ENCODE measurements at regions not wholly inside any gene's neighbourhood (a gene's known extent, or its start where the extent isn't known, plus 50 kb on each side); places are given as distances from the start of the nearest gene placed in this dataset.

GRCh38 chr7:131094685-131095084 lies 233.0 kb upstream of the MKLN1 start:
- peaks cover 1 to 18% of the 10 kb centered on the region in 2 donors for H3K36me3 ChIP-seq (ENCODE audit: control insufficient read depth in 2 of 2, extremely low read depth in 1 of 2, insufficient read depth in 1 of 2, low read length in 1 of 2)
- peaks cover 0 to 65% of the 10 kb centered on the region in 2 experiments for H3K4me1 ChIP-seq (ENCODE audit: control insufficient read depth in 1 of 2, extremely low read depth in 1 of 2, insufficient read depth in 2 of 2, low read length in 2 of 2)
- ChIA-PET POLR2A (interaction anchor here (0.5 to 3.6 kb wide), 4 partner anchors 8 to 420 kb away, joined by 3 to 28 read pairs (median 10); no protein-coding TSS in a partner anchor), CTCF (interaction anchor here in 1 of 2 donors (0.6 kb wide), 1 partner anchor 37 kb away, joined by 4 read pairs; no protein-coding TSS in a partner anchor)
- H3K9me3 ChIP-seq = no peaks in the 10 kb centered on the region
- ATAC-seq (replicated peaks in 1 of 4) = peak in 1 of 4 experiments; percentile 11
- no peaks in the 10 kb centered on the region for H3K27me3 ChIP-seq (replicated peaks in 1 of 2; ENCODE audit: control insufficient read depth in 2 of 2, extremely low read depth in 1 of 2, insufficient read depth in 2 of 2, low read length in 1 of 2)
- peaks cover 94 to 100% (median 95%) of the 10 kb centered on the region in 3 donors for H3K4me1 Mint-ChIP-seq
- peak in 1 of 35 experiments; percentile 37 for DNase-seq
- H3K4me3 ChIP-seq (ENCODE audit: control insufficient read depth in 1 of 2, extremely low read depth in 1 of 2, low read length in 1 of 2) = no peak overlapping the region
- H3K27ac ChIP-seq (ENCODE audit: low read length) = no peak overlapping the region
- no peak overlapping the region for H3K27ac Mint-ChIP-seq
- 95% methylated on average over 7 of the region's 11 CpGs for WGBS (ENCODE audit: insufficient coverage)
- H3K4me3 Mint-ChIP-seq = peak overlapping the region in 1 of 3 donors; percentile 21
- H3K27me3 Mint-ChIP-seq = no peaks in the 10 kb centered on the region
- H3K9me3 Mint-ChIP-seq = no peaks in the 10 kb centered on the region
- H3K36me3 Mint-ChIP-seq = peaks cover 62% of the 10 kb centered on the region

- H3K9me3 ChIP-seq = no peaks in the 10 kb centered on the region
- H3K4me1 Mint-ChIP-seq = peaks cover 94 to 100% (median 96%) of the 10 kb centered on the region in 3 donors
- CTCF ChIA-PET = interaction anchor here in 1 of 2 donors (0.6 to 1.2 kb wide), 2 partner anchors 9 to 37 kb away, joined by 4 read pairs; no protein-coding TSS in a partner anchor
- H3K9me3 Mint-ChIP-seq = no peaks in the 10 kb centered on the region
- peaks cover 0 to 72% of the 10 kb centered on the region in 2 experiments for H3K4me1 ChIP-seq (ENCODE audit: control insufficient read depth in 1 of 2, extremely low read depth in 1 of 2, insufficient read depth in 2 of 2, low read length in 2 of 2)
- DNase-seq (no peak), ATAC-seq (replicated peaks in 1 of 4) (no peak)
- H3K4me3 Mint-ChIP-seq = peak overlapping the region in 2 of 3 donors; percentile 21
- POLR2A ChIA-PET = interaction anchor here (0.5 to 3.6 kb wide), 6 partner anchors 9 to 421 kb away, joined by 3 to 28 read pairs (median 4); no protein-coding TSS in a partner anchor
- no peaks in the 10 kb centered on the region for H3K27me3 Mint-ChIP-seq
- H3K27me3 ChIP-seq (replicated peaks in 1 of 2; ENCODE audit: control insufficient read depth in 2 of 2, extremely low read depth in 1 of 2, insufficient read depth in 2 of 2, low read length in 1 of 2) = no peaks in the 10 kb centered on the region
- no peak overlapping the region for H3K4me3 ChIP-seq (ENCODE audit: control insufficient read depth in 1 of 2, extremely low read depth in 1 of 2, low read length in 1 of 2)
- peaks cover 60% of the 10 kb centered on the region for H3K36me3 Mint-ChIP-seq
- WGBS (ENCODE audit: insufficient coverage) = 79% methylated on average over 3 of the region's 7 CpGs
- H3K27ac Mint-ChIP-seq = no peak overlapping the region
- H3K36me3 ChIP-seq (ENCODE audit: control insufficient read depth in 2 of 2, extremely low read depth in 1 of 2, insufficient read depth in 1 of 2, low read length in 1 of 2) = peaks cover 0 to 22% of the 10 kb centered on the region in 2 donors
- H3K27ac ChIP-seq (ENCODE audit: low read length) = no peak overlapping the region
Observed at GRCh38 chr7:131095346-131095745, 232.3 kb upstream of the MKLN1 start.

GRCh38 chr7:131096267-131096927 lies 231.3 kb upstream of the MKLN1 start:
- peaks cover 57% of the 10 kb centered on the region for H3K36me3 Mint-ChIP-seq
- Histone ChIP-seq H3K4me3 (ENCODE audit: control insufficient read depth in 1 of 2, extremely low read depth in 1 of 2, low read length in 1 of 2) (no peak overlapping the region), H3K27me3 (replicated peaks in 1 of 2; ENCODE audit: control insufficient read depth in 2 of 2, extremely low read depth in 1 of 2, insufficient read depth in 2 of 2, low read length in 1 of 2) (no peaks in the 10 kb centered on the region), H3K36me3 (ENCODE audit: control insufficient read depth in 2 of 2, extremely low read depth in 1 of 2, insufficient read depth in 1 of 2, low read length in 1 of 2) (peaks cover 0 to 22% of the 10 kb centered on the region in 2 donors), H3K27ac (ENCODE audit: low read length) (no peak overlapping the region), H3K9me3 (no peaks in the 10 kb centered on the region), H3K4me1 (ENCODE audit: control insufficient read depth in 1 of 2, extremely low read depth in 1 of 2, insufficient read depth in 2 of 2, low read length in 2 of 2) (peaks cover 0 to 70% of the 10 kb centered on the region in 2 experiments)
- ATAC-seq (replicated peaks in 1 of 4) (no peak), DNase-seq (peak in 1 of 35 experiments; percentile 13)
- WGBS (ENCODE audit: insufficient coverage) = 96% methylated on average over 4 of the region's 7 CpGs
- H3K27ac Mint-ChIP-seq = peak overlapping the region in 1 of 2 donors; percentile 6
- no peaks in the 10 kb centered on the region for H3K9me3 Mint-ChIP-seq
- ChIA-PET POLR2A (interaction anchor here (0.5 to 3.6 kb wide), 13 partner anchors 9 to 204 kb away, joined by 3 to 28 read pairs (median 4); no protein-coding TSS in a partner anchor), CTCF (interaction anchor here (0.6 to 1.2 kb wide), 4 partner anchors 8 to 228 kb away, joined by 3 to 4 read pairs (median 4); no protein-coding TSS in a partner anchor)
- peak overlapping the region; percentile 0 to 32 (median 21) for H3K4me3 Mint-ChIP-seq
- no peaks in the 10 kb centered on the region for H3K27me3 Mint-ChIP-seq
- H3K4me1 Mint-ChIP-seq = peaks cover 93 to 100% (median 94%) of the 10 kb centered on the region in 3 donors

- no peaks in the 10 kb centered on the region for H3K27me3 Mint-ChIP-seq
- no peak overlapping the region for H3K27ac ChIP-seq (ENCODE audit: low read length)
- peak overlapping the region; percentile 5 to 63 (median 18) for H3K4me3 Mint-ChIP-seq
- H3K4me1 ChIP-seq (ENCODE audit: control insufficient read depth in 1 of 2, extremely low read depth in 1 of 2, insufficient read depth in 2 of 2, low read length in 2 of 2) = peaks cover 0 to 68% of the 10 kb centered on the region in 2 experiments
- no peaks in the 10 kb centered on the region for H3K9me3 ChIP-seq
- peaks cover 60% of the 10 kb centered on the region for H3K36me3 Mint-ChIP-seq
- H3K9me3 Mint-ChIP-seq = no peaks in the 10 kb centered on the region
- ChIA-PET POLR2A (interaction anchor here in 1 of 2 donors (0.6 to 3.6 kb wide), 10 partner anchors 8 to 193 kb away, joined by 3 to 28 read pairs (median 8); no protein-coding TSS in a partner anchor), CTCF (interaction anchor here in 1 of 2 donors (0.6 to 1.3 kb wide), 3 partner anchors 10 to 27 kb away, joined by 4 to 5 read pairs (median 4); no protein-coding TSS in a partner anchor)
- no peaks in the 10 kb centered on the region for H3K27me3 ChIP-seq (replicated peaks in 1 of 2; ENCODE audit: control insufficient read depth in 2 of 2, extremely low read depth in 1 of 2, insufficient read depth in 2 of 2, low read length in 1 of 2)
- peak in 1 of 4 experiments; percentile 2 for ATAC-seq (replicated peaks in 1 of 4)
- peak in 1 of 35 experiments; percentile 4 for DNase-seq
- WGBS (ENCODE audit: insufficient coverage) = 69% methylated on average over 4 of the region's 13 CpGs
- peaks cover 93 to 100% (median 94%) of the 10 kb centered on the region in 3 donors for H3K4me1 Mint-ChIP-seq
- H3K27ac Mint-ChIP-seq = peak overlapping the region; percentile 41 to 56
- H3K4me3 ChIP-seq (ENCODE audit: control insufficient read depth in 1 of 2, extremely low read depth in 1 of 2, low read length in 1 of 2) = no peak overlapping the region
- peaks cover 0 to 22% of the 10 kb centered on the region in 2 donors for H3K36me3 ChIP-seq (ENCODE audit: control insufficient read depth in 2 of 2, extremely low read depth in 1 of 2, insufficient read depth in 1 of 2, low read length in 1 of 2)
Observed at GRCh38 chr7:131097662-131098376, 229.9 kb upstream of the MKLN1 start.

- Histone ChIP-seq H3K9me3 (no peaks in the 10 kb centered on the region), H3K4me3 (ENCODE audit: control insufficient read depth in 1 of 2, extremely low read depth in 1 of 2, low read length in 1 of 2) (no peak overlapping the region), H3K36me3 (ENCODE audit: control insufficient read depth in 2 of 2, extremely low read depth in 1 of 2, insufficient read depth in 1 of 2, low read length in 1 of 2) (peaks cover 0 to 22% of the 10 kb centered on the region in 2 donors), H3K4me1 (ENCODE audit: control insufficient read depth in 1 of 2, extremely low read depth in 1 of 2, insufficient read depth in 2 of 2, low read length in 2 of 2) (peaks cover 0 to 70% of the 10 kb centered on the region in 2 experiments), H3K27me3 (replicated peaks in 1 of 2; ENCODE audit: control insufficient read depth in 2 of 2, extremely low read depth in 1 of 2, insufficient read depth in 2 of 2, low read length in 1 of 2) (no peaks in the 10 kb centered on the region), H3K27ac (ENCODE audit: low read length) (no peak overlapping the region)
- peak overlapping the region; percentile 37 to 42 for H3K27ac Mint-ChIP-seq
- H3K4me3 Mint-ChIP-seq = peak overlapping the region; percentile 24 to 54 (median 32)
- H3K27me3 Mint-ChIP-seq = no peaks in the 10 kb centered on the region
- CTCF ChIA-PET = no interaction called here
- H3K36me3 Mint-ChIP-seq = peaks cover 63% of the 10 kb centered on the region
- WGBS (ENCODE audit: insufficient coverage) = 96% methylated on average over 3 of the region's 3 CpGs
- peaks cover 95 to 100% (median 96%) of the 10 kb centered on the region in 3 donors for H3K4me1 Mint-ChIP-seq
- ATAC-seq (replicated peaks in 1 of 4) (no peak), DNase-seq (peak in 1 of 35 experiments; percentile 18)
- no peaks in the 10 kb centered on the region for H3K9me3 Mint-ChIP-seq
- POLR2A ChIA-PET = interaction anchor here (0.6 to 1.6 kb wide), 4 partner anchors 10 to 227 kb away, joined by 3 to 22 read pairs (median 4); no protein-coding TSS in a partner anchor
Observed at GRCh38 chr7:131098527-131098926, 229.1 kb upstream of the MKLN1 start.

Measured in T-cell (primary cell).